GM18909 (cell line): ENCODE measurements at regions not wholly inside any gene's neighbourhood (a gene's known extent, or its start where the extent isn't known, plus 50 kb on each side); places are given as distances from the start of the nearest gene placed in this dataset.
"Not testable (repeated sequence)": the region's sequence is repeated elsewhere in the genome, so short reads cannot be mapped to it uniquely, and the experiment has no call there.

ENCODE experiments used
- ATAC-seq: cut with Tn5 transposase; IDR thresholded peaks from one replicate; pipeline ENCODE4 v1.9.1; 2021; ENCODE audit warnings: mild to moderate bottlenecking; ENCODE audit not compliant: unreplicated experiment, poor library complexity

DNA sequence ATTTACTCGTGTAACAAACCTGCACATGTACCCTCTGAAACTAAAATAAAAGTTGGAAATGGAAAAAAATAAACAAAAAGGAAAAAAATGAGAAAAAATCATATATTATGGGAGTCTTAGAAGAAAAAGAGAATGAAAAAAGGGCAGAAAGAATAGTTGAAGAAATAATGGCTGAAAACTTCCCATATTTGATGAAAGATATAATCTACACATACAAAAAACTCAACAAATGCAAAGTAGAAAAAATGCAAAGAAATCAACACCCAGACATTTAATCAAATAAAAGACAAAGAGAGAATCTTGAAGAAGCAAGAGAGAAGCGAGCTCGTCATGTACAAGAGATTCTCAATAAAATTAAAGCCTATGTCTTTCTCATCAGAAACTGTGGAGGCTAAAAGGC lies 73.8 kb downstream of the SLC25A46 start:
- no peak for ATAC-seq

DNA sequence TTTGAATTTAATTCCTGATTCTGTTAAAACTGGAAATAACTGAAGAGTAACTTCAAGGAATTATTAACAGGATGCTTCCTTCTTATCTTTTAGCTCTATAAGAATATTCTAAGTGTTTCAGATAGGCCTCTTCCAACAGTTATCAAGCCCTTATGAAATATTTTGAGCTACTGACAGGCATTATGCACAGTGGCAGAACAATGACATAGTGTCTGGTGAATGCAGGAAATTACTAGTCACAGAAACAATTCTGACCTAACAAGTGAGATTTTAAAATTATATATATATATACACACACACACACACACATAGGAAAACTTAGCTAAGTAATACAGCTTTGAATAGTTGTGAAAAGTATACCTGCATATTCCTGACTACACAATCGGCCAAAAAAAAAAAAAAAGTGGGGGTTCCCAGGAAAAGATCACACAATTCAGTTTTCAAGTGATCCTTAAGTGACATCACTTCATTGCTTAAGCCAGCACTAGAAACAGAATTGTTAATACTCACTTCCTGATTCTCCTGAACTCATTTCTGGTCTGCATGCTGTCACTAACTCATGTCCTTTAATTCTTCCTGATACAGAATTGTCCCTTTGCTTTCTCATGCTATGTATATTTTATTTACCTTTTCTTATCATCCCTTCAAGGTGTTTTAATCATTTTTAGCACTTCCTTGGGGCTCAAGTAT lies 77.3 kb downstream of the SLC25A46 start:
- no peak for ATAC-seq

DNA sequence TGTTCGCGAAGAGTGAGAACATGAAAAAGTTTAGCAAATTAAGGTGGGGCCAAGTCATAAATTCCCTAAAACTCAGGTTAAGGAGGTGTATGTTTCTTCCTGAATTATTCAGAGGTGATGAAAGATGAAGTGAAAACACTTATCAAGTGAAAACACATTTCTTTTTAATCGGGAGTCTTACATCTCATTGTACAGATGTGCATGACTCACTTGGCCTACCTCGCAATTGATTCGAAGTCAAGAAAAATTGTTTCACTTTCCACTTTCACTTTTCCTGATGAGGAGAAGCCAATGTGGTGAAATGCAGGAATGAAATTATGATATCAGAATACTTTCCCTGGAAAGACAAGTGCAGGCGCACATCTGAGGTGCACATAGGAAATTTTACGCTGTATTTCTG lies 78.7 kb downstream of the SLC25A46 start:
- no peak for ATAC-seq

DNA sequence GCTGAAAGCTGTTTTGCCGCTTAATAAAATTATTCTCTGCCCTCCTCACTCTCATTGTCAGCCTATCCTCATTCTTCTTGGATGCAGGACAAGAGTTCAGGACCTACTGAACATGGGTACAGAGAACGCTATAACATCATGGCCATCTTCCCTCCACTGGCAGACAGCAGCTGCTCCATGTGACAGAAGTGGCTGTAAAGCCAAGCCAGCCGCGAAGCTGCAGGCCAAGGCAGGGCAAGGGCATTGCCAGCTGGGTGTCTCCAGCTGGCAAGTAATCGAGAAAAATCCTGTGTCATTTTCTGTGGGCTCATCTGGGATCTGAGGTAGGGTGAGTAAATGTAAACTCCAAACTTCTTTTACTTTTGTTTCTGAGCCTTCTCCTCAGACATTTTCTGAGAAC lies 84.8 kb downstream of the SLC25A46 start:
- ATAC-seq = no peak

DNA sequence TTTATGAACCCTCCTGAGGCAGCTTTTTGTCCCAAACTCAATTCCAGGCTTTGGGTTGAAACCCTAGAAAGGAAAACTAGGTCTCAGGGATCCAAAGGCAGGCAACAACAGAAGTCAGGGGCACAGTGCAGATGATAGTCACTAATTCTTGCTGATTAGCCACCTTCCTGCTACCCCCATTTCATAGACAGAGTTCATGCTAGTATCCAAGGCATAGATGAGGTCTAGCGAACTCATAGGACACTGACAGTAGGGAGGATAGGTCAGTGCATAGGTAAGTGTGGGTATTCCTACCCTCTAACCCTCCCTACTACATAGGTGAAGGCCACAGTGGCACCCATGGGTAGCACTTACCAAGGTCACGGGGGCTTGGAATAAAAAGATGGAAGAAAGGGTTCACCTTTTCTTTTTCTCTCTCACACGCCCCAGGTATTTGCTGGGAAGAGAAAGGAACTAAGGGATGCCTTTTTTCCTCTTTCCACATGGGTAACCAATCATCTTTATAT lies 86.2 kb downstream of the SLC25A46 start:
- no peak for ATAC-seq

DNA sequence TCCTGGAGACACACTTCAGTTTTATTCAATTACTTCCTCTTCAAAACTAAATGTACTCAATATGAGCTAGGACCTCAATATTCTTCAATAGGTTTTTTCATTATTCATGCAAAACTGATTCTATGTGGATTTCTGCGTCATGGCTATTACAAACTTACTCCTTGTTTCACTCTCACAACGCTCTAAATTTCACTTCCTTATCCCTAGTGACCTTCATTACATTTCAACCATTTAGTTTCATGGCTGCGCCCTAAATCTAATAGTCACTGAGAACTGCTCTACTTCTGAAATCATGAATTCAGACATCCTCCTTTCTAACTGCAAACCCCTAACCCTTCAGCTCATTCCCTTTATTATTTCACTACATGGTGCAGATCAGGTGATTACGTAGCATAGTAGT lies 93.9 kb downstream of the SLC25A46 start:
- ATAC-seq = no peak

DNA sequence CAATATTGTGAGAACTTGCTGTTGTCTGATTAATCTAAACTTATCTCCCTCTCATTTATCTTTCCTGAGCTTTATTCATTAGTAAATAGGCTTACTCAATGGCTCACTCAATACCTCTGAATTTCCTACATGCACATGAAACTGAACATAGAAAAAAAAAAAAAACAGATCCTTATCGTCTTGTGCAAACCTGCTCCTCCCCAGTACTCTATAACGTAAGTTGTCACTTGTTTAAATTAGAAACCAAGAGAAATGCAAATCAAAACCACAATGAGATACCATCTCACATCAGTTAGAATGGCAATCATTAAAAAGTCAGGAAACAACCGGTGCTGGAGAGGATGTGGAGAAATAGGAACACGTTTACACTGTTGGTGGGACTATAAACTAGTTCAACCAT lies 96.1 kb downstream of the SLC25A46 start:
- not testable (repeated sequence) for ATAC-seq

DNA sequence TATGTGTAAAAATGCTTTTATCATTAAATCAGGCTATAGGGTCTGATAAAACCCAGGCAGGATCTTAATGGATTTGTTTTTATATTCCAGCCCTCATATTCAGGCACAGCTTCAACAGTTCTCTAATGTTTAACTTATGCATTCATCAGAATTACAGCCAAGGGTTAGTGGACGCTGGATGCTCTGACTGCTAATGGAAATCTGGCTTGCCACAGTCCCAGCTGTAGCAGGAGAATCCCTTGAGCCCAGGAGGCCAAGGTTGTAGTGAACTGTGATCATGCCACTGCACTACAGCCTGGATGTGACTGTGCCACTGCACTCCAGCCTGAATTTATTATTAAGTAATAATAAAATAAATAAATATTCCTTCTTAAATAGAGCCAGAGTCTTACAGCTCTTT lies 98.0 kb downstream of the SLC25A46 start:
- no peak for ATAC-seq

DNA sequence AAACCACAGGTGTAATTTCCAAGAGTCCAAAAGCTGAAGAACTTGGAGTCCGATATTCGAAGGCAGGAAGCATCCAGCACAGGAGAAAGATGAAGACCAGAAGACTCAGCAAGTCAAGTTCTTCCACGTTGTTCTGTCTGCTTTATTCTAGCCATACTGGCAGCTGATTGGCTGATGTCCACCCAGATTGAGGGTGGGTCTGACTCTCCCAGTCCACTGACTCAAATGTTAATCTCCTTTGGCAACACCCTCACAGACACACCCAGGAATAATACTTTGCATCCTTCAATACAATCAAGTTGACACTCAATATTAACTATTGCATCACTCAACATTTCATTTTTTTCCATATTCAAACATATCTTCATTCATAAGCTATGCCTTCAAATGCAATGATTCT lies 99.5 kb downstream of the SLC25A46 start:
- not testable (repeated sequence) for ATAC-seq

DNA sequence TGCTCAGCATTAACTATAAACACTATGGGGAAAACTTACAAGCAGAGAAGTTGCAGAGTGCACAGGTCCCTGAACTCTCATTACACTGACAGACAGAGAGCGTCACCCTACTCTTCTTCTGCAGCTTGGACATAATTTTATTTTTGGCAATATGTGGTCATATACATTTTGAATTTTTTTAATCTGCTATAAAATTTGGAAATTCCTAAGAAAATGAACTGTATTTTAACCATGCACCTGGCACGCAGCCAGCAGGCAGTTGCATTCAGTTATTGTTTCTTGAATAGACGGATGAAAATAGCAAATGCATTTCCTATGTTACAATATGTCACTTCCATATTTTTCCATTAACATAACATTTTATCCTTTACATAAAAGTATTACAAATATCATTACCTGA lies 100.2 kb downstream of the SLC25A46 start:
- ATAC-seq = no peak

DNA sequence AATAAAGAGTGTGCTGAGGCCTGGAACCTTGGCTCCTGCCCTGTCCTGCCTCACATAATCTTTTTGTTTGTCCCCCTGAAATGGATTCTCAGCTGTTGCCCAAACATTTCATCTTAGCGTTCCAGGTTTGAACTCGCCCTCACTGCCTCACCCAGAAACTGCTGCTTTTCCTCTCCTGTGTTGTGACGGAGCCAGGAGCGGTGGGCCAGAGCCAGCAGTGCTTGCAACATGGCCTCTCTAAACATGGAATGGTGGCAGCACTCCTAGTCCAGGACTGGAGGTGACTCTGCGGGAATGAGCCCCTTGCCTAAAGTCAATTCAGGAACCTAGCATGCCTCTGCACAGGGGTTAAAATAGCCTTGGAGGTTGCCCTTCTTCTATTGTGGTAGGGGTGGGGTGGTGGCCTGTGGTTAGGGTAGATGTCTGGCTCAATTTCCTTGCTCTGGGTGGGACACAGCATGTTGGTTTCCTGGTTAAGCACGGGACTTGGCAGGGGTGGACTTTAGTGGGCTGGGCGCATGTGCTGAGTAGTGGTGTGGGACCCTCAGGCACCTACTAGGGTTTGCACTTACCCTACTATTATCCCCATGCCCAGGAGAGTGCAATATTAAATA lies 101.6 kb downstream of the SLC25A46 start:
- no peak for ATAC-seq

DNA sequence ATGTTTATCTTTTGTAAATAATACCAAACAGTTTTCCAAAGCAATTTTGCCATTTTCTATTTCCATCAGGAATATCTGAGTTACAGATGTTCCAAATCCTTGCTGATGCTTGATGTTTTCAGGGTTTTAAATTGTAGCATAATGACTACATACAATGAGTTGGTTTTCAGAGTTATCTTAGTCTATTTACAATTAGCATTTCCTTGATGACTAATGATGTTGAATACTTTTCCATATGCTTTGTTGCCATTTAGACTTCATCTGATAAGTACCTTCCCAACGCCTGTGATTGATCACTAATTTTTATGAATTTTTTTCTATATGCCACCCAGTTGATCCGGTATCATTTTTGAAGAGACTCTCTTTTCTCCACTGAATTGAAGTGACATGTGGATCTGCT lies 102.3 kb downstream of the SLC25A46 start:
- ATAC-seq = no peak

DNA sequence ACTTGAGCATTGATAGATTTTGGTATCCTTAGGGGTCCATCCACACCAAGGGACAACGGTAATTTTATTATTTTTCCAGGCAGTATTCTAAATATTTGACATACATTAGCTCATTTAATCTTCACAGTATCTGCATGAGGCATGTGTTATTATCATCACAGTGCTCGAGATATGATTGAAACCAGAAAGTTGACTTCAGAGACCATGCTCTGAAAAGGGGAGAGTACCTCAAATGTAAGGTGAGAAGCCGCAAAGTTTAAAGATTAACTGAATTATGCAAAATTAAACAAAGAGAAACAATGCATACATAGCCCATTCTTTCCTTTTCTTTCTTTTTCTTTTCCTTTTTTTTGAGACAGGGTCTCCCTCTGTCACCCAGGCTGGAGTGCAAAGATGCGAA lies 104.1 kb downstream of the SLC25A46 start:
- no peak for ATAC-seq

DNA sequence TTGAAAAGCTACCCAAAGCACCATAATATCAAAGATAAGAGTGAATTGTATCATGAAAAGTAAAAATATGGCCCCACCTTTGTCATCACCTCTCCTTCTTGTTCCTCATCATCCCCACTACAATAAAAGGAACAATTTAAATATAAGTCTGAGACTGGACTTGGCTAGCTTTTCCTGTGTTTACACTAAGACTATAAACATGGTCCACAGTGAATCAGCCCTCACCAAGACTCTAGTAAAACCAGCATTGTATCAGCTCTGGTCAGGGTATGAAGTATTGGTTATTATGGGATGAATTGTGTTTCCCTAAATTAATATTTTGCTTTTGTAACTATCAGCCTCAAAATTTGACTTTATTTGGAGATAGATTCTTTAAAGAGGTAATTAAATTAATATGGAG lies 105.4 kb downstream of the SLC25A46 start:
- ATAC-seq = no peak

DNA sequence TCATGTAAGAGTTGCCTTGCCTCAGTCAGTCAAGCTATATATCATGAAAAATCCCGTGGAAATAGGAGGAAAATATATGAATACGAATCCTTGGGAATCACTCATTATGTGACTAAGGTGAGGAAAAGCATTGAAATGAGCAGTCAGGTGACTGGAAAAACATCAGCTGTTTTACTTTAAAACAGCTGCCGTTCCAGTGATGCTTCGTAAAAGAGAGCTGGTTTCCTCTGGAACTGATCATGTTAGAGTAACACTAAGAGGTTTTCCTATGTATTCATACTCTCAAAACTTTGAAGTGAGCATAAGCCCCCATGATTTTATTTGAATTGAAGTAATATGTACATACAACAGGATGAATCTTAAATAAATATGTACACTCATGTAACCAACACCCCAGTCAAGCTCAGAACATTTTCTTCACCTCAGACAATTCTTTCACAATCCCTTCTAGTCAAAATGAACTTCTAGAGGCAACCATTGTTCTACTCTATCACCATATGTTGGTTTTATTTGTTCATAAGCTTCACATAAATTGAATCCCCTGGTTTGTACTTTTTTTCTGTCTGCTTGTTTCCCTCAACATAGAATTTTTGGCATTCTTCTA lies 107.7 kb downstream of the SLC25A46 start:
- ATAC-seq = no peak

DNA sequence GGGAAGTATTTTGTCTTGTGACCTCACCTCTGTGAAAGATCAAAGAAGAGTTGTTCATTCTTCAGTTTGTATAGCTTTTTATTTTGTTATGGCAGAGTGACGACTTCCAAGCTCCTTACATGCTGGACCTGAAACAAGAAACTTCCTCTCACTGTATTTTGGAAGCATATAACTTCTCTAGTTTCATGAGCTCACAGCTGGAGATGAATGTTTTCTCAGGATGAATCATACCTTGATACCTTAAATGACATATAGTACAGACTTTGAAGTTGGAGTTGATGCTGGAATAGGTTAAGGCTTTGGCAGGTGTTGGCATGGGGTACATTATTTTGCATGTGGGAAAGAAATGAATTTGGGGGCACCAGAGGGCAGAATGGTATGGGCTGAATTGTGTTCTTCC lies 112.5 kb downstream of the SLC25A46 start:
- ATAC-seq = no peak

DNA sequence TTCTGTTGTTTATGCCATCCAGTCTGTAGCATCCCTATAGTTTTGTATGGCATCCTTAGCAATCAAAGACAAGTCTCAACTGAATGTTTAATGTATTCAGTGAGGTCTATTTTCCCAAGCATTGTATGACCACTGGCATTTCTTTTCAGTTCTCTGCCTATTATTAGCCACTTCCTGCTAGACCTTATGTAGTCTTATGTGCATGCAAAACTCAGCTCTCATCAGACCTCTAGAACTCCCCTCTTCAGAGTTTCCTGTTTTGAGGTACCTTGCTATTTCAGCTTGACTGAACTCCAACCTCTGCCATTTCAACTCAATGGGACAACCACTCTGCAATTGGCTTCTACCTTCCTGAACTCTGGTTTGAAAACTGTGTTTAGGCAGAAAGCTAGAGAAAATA lies 113.2 kb downstream of the SLC25A46 start:
- ATAC-seq = peak; percentile 99

DNA sequence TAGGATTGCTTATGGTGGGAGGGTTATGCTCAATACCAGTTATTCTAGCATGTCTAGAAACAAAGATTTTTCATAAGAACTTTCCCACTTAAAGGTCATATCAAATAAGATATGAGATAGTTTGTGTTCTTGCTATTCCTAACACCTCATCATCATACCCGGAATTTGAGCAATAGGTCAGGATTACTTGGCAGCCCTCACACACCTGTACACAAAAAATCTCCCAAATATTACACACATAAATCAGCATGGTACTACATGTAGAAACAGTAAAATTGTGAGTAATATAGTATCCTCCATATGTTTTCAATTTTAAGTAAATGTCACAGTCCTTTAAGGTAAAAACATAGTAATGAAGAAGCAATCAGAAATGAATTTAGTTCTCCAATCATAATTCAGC lies 113.7 kb downstream of the SLC25A46 start:
- ATAC-seq = no peak

DNA sequence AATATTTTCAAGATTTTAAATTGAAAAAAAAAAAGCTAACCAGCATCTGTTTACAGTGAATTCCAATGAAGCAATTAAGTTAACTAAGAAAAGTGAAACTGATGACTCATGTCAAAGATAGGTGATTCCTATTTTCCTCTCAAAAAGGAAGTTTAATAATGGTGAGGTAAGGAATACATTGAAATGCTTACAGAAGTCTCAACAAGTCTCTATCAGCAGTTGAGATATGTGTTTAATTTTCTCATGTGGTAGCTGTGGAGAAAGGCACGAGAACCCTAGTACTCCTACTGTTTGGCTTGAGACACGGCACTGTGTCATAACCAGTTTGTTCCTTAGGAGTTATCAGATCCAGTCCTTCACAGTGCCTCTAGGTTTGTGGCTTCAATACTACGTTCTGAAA lies 114.5 kb downstream of the SLC25A46 start:
- no peak for ATAC-seq

DNA sequence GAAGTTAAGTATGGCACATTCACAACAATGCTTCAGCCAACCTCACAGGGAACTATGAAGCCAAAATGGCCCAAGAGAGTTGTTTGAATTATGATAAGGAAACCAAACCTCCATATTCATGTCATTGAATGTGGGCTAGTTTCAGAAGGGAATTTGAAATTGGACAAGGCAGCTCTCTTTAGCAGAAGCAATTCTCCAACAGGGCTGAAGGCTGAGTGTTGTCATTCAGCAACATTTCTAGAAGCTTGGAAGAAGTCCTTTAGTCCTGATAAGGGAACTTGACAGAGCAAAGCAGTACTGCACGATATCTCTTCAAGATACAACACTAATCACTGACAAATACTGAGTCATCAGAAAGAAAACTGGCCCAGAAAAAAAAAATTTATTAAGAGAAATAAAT lies 115.4 kb downstream of the SLC25A46 start:
- ATAC-seq = no peak

DNA sequence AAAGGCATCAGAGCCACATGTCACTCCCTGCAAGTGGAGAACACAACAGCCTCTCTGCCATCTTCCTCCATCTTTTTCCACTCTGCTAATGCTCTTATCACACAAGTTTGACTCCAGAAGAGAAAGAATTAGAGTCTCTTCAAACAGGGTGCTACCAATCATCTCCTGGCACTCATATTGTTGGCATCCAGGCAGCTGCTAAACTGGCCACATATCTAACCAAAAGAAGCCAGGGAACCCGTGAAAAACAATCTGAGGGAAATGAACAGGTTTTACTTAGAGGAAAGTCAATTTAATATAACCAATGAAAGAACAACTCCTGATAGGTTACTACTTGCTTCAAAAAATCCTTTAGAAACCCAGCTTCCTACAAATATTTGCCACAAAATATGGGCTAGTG lies 117.2 kb downstream of the SLC25A46 start:
- no peak for ATAC-seq
